HCT116 (cell line): ENCODE measurements at regions not wholly inside any gene's neighbourhood (a gene's known extent, or its start where the extent isn't known, plus 50 kb on each side); places are given as distances from the start of the nearest gene placed in this dataset.

Experiments
- ATAC-seq: fragments of 200-7000 bp; cut with Tn5 transposase; 2 replicates; pipeline ENCODE4 v1.9.1; 2020; ENCODE audit warnings: mild to moderate bottlenecking, moderate library complexity
- BruUV-seq: library from RNA; stranded (reverse); fragments of 400-500 nt; replicated peaks from 2 replicates; lab custom pipeline; 2021; lab: Mats Ljungman, UMichigan
- CTCF ChIA-PET: fragments of 300-600 bp; sonication (Branson Sonifier 250); formaldehyde crosslinking; loops from one replicate; lab custom pipeline; 2021; ENCODE audit warnings: antibody characterized with exemption; lab: Charles Lee
- POLR2A ChIA-PET: fragments of 300-600, 350-600 bp; sonication (Branson Sonifier 250); formaldehyde crosslinking; loops from one replicate; lab custom pipeline; 2021; ENCODE audit warnings: antibody characterized with exemption; lab: Charles Lee
- RAD21 ChIA-PET, 2 experiments: fragments of 300-600 bp; sonication (Branson Sonifier 250); formaldehyde crosslinking; loops; one replicate each; lab custom pipeline; 2023; ENCODE audit warnings: low total read pairs in 2 of 2; ENCODE audit not compliant: uncharacterized antibody in 2 of 2, unreplicated experiment in 2 of 2, low non-redundant PET in 1 of 2; lab: Charles Lee
- DNase-seq: peaks from one replicate; pipeline ENCODE4 v3.0.0-alpha.2; 2010; ENCODE audit warnings: low read depth, low spot score
- H2AFZ ChIP-seq: fragments of 200-600 bp; shearing (Covaris generic), sonication (generic); 2 replicates; pipeline ENCODE4 v1.6.1; 2017; ENCODE audit warnings: low read depth, mixed run types, mixed read lengths, antibody characterized with exemption, low read length; ENCODE audit not compliant: poor library complexity, severe bottlenecking
- H3K27ac ChIP-seq: 2 replicates; pipeline ENCODE4 v1.5.1; 2012; ENCODE audit warnings: low read depth, low read length
- H3K27me3 ChIP-seq: fragments of 200-600 bp; sonication (generic); 2 replicates; pipeline ENCODE4 v1.6.1; 2016; ENCODE audit warnings: mixed run types, low read length, mixed read lengths; ENCODE audit not compliant: insufficient read depth
- H3K36me3 ChIP-seq, 2 experiments: fragments of 200-500 bp in 1 of 2; fragments of 200-600 bp in 1 of 2; sonication (Bioruptor generic) in 1 of 2; sonication (generic) in 1 of 2; 2 replicates each; pipeline versions ENCODE4 v1.5.1 to v1.6.1; 2014 to 2016; ENCODE audit warnings: low read length in 2 of 2, inconsistent platforms in 1 of 2, mixed read lengths in 1 of 2, mixed run types in 1 of 2; ENCODE audit not compliant: insufficient read depth in 2 of 2, control insufficient read depth in 1 of 2
- H3K4me1 ChIP-seq, 2 experiments: fragments of 200-600 bp in 1 of 2; sonication (generic) in 1 of 2; 2 replicates each; pipeline versions ENCODE4 v1.5.1 to v1.6.1; 2012 to 2017; ENCODE audit warnings: low read length in 2 of 2, inconsistent platforms in 1 of 2, mild to moderate bottlenecking in 1 of 2, mixed read lengths in 1 of 2, mixed run types in 1 of 2, moderate library complexity in 1 of 2; ENCODE audit not compliant: insufficient read depth in 2 of 2, control insufficient read depth in 1 of 2
- H3K4me2 ChIP-seq: fragments of 200-600 bp; sonication (generic); 2 replicates; pipeline ENCODE4 v1.6.1; 2017; ENCODE audit warnings: mixed run types, low read length, mixed read lengths
- H3K4me3 ChIP-seq, 2 experiments: fragments of 200-600 bp in 1 of 2; sonication (generic) in 1 of 2; replicated peaks in 1 of 2; 2 replicates each; pipeline ENCODE4 v1.5.1; 2011 to 2016; ENCODE audit warnings: low read length in 2 of 2, control low read depth in 1 of 2, low read depth in 1 of 2, mild to moderate bottlenecking in 1 of 2, mixed read lengths in 1 of 2, mixed run types in 1 of 2
- H3K79me2 ChIP-seq: fragments of 200-600 bp; sonication (generic); 2 replicates; pipeline ENCODE4 v1.6.1; 2017; ENCODE audit warnings: mild to moderate bottlenecking, mixed run types, low read length, moderate library complexity, mixed read lengths; ENCODE audit not compliant: insufficient read depth
- H3K9ac ChIP-seq: fragments of 200-600 bp; sonication (generic); 2 replicates; pipeline ENCODE4 v1.6.1; 2016; ENCODE audit warnings: low read length, mixed read lengths
- H3K9me2 ChIP-seq: fragments of 200-600 bp; sonication (generic), shearing (Covaris generic); 2 replicates; pipeline ENCODE4 v1.6.1; 2017; ENCODE audit warnings: mixed run types, mild to moderate bottlenecking, moderate library complexity; ENCODE audit not compliant: insufficient read depth
- H3K9me3 ChIP-seq, 2 experiments: fragments of 200-500 bp in 1 of 2; fragments of 200-600 bp in 1 of 2; sonication (Bioruptor generic) in 1 of 2; sonication (generic) in 1 of 2; 2 replicates each; pipeline ENCODE4 v1.6.1; 2014 to 2017; ENCODE audit warnings: low read length in 2 of 2, mixed read lengths in 2 of 2, inconsistent platforms in 1 of 2, low read depth in 1 of 2, mild to moderate bottlenecking in 1 of 2, mixed run types in 1 of 2, moderate library complexity in 1 of 2; ENCODE audit not compliant: control insufficient read depth in 1 of 2, insufficient read depth in 1 of 2
- H4K20me1 ChIP-seq: fragments of 200-600 bp; sonication (generic), shearing (Covaris generic); 2 replicates; pipeline ENCODE4 v1.6.1; 2017; ENCODE audit warnings: mixed run types, mild to moderate bottlenecking, moderate library complexity; ENCODE audit not compliant: insufficient read depth
- ATF3 ChIP-seq: IDR thresholded peaks from 2 replicates; pipeline ENCODE4 v1.6.1; 2012
- CBX3 ChIP-seq: IDR thresholded peaks from 2 replicates; pipeline ENCODE4 v1.6.1; 2012; ENCODE audit warnings: low read depth
- CEBPB ChIP-seq: IDR thresholded peaks from 2 replicates; pipeline ENCODE4 v1.6.1; 2012; ENCODE audit warnings: low read depth
- CTCF ChIP-seq, 3 experiments: fragments of 200-600 bp in 1 of 3; sonication (generic) in 1 of 3; IDR thresholded peaks in 2 of 3; conservative IDR thresholded peaks in 1 of 3; 2 replicates each; pipeline ENCODE4 v1.5.1; 2012 to 2017; ENCODE audit warnings: low read depth in 2 of 3, low read length in 2 of 3, antibody characterized with exemption in 1 of 3, borderline replicate concordance in 1 of 3, control low read depth in 1 of 3, mild to moderate bottlenecking in 1 of 3, mixed read lengths in 1 of 3, mixed run types in 1 of 3, moderate library complexity in 1 of 3; ENCODE audit not compliant: insufficient read depth in 1 of 3
- EGR1 ChIP-seq: IDR thresholded peaks from 2 replicates; pipeline ENCODE4 v1.6.1; 2012; ENCODE audit warnings: low read depth
- ELF1 ChIP-seq: IDR thresholded peaks from 2 replicates; pipeline ENCODE4 v1.6.1; 2012; ENCODE audit warnings: low read depth, borderline replicate concordance
- EZH2 ChIP-seq: fragments of 200-600 bp; sonication (generic); IDR thresholded peaks from 2 replicates; pipeline ENCODE4 v1.6.1; 2017; ENCODE audit warnings: antibody characterized with exemption, mixed run types
- EZH2phosphoT487 ChIP-seq: fragments of 200-600 bp; IDR thresholded peaks from 2 replicates; pipeline ENCODE4 v1.6.1; 2018; ENCODE audit warnings: antibody characterized with exemption, borderline replicate concordance
- FOSL1 ChIP-seq: IDR thresholded peaks from 2 replicates; pipeline ENCODE4 v1.6.1; 2012; ENCODE audit warnings: low read depth
- JUND ChIP-seq: IDR thresholded peaks from 2 replicates; pipeline ENCODE4 v1.6.1; 2012
- POLR2A ChIP-seq: IDR thresholded peaks from 2 replicates; pipeline ENCODE4 v1.7.0; 2011; ENCODE audit warnings: borderline replicate concordance; ENCODE audit not compliant: insufficient read depth, insufficient read length; ENCODE audit errors: extremely low read depth
- POLR2AphosphoS5 ChIP-seq: IDR thresholded peaks from 2 replicates; pipeline ENCODE4 v1.6.1; 2011; ENCODE audit warnings: mild to moderate bottlenecking, low read depth, low read length, moderate library complexity
- RAD21 ChIP-seq: IDR thresholded peaks from 2 replicates; pipeline ENCODE4 v1.6.1; 2012; ENCODE audit warnings: low read depth, mild to moderate bottlenecking
- REST ChIP-seq: IDR thresholded peaks from 2 replicates; pipeline ENCODE4 v1.6.1; 2012; ENCODE audit warnings: low read depth
- SP1 ChIP-seq: IDR thresholded peaks from 2 replicates; pipeline ENCODE4 v1.6.1; 2012; ENCODE audit warnings: low read depth
- SRF ChIP-seq: IDR thresholded peaks from 2 replicates; pipeline ENCODE4 v1.6.1; 2012; ENCODE audit warnings: low read depth
- YY1 ChIP-seq: IDR thresholded peaks from 2 replicates; pipeline ENCODE4 v1.6.1; 2011; ENCODE audit warnings: low read length, low read depth, moderate library complexity, mild to moderate bottlenecking; ENCODE audit not compliant: insufficient replicate concordance; ENCODE audit errors: extremely low read depth
- ZBTB33 ChIP-seq: IDR thresholded peaks from 2 replicates; pipeline ENCODE4 v1.6.1; 2011; ENCODE audit warnings: mild to moderate bottlenecking, low read length, moderate library complexity; ENCODE audit not compliant: insufficient replicate concordance; ENCODE audit errors: extremely low read depth
- ZFX ChIP-seq: fragments of 450-650 bp; IDR thresholded peaks from 2 replicates; pipeline ENCODE4 v1.6.1; 2017
- ZNF274 ChIP-seq: fragments of 200-500 bp; sonication (Bioruptor generic); IDR thresholded peaks from 2 replicates; pipeline ENCODE4 v1.6.1; 2014; ENCODE audit warnings: mild to moderate bottlenecking, low read depth, low read length, inconsistent platforms
- intact Hi-C: fragments of 100-400 bp; cut with micrococcal nuclease; formaldehyde crosslinking; loops from 2 replicates; pipeline ENCODE4 v1.10.0; 2022

GRCh38 chr6:144346719-144347447, 61.7 kb downstream of the UTRN start:
- Histone ChIP-seq H3K36me3 (no peaks in the 10 kb centered on the region), H3K4me2 (peak overlapping the region; percentile 62), H3K9me3 (no peaks in the 10 kb centered on the region), H3K9ac (0 out of 2 replicates have a peak overlapping the region, but pooled peaks have one; percentile 19), H4K20me1 (no peaks in the 10 kb centered on the region), H2AFZ (no peak overlapping the region), H3K4me1 (peaks cover 41 to 49% of the 10 kb centered on the region in 2 experiments; a peak in 3 of 4 replicates), H3K27me3 (no peaks in the 10 kb centered on the region), H3K9me2 (no peaks in the 10 kb centered on the region), H3K27ac (no peak overlapping the region), H3K79me2 (no peaks in the 10 kb centered on the region), H3K4me3 (peak overlapping the region in 1 of 2 experiments; percentile 8; a peak in 1 of 4 replicates)
- ChIA-PET RAD21 (no interaction called here), CTCF (no interaction called here), POLR2A (no interaction called here)
- intact Hi-C loops = no loop called here
- peak; percentile 73 for ATAC-seq
- BruUV-seq = no TSS peak
- DNase-seq = peak; percentile 31
- no peak; the same call in 1 of the 2 replicates for TF ChIP-seq POLR2AphosphoS5
- TF ChIP-seq YY1 = no peak
- TF ChIP-seq EZH2phosphoT487 = no peak
- 0 out of 2 replicates have a peak, but pooled peaks have one; percentile 1 for TF ChIP-seq RAD21
- no peak for TF ChIP-seq ZFX
- TF ChIP-seq REST = no peak
- TF ChIP-seq ZBTB33 = no peak
- TF ChIP-seq FOSL1 = peak; percentile 46; the same call in 1 of the 2 replicates
- TF ChIP-seq ATF3 = 0 out of 2 replicates have a peak, but pooled peaks have one; percentile 11
- TF ChIP-seq SP1 = peak; percentile 16; the same call in 1 of the 2 replicates
- TF ChIP-seq CBX3 = no peak
- no peak for TF ChIP-seq CTCF (IDR thresholded peaks at IDR 0.05 in 2 of 3, conservative IDR thresholded peaks at IDR 0.05 in 1 of 3; ENCODE audit: borderline replicate concordance in 1 of 3, insufficient read depth in 1 of 3, low read depth in 2 of 3, low read length in 2 of 3)
- no peak for TF ChIP-seq SRF
- TF ChIP-seq ELF1 = no peak
- TF ChIP-seq JUND = peak; percentile 57
- no peak for TF ChIP-seq EZH2
- no peak for TF ChIP-seq POLR2A
- TF ChIP-seq EGR1 = no peak
- no peak for TF ChIP-seq ZNF274
- TF ChIP-seq CEBPB = no peak
